Right atrium auricular region (tissue), 2 donors: ENCODE measurements at regions not wholly inside any gene's neighbourhood (a gene's known extent, or its start where the extent isn't known, plus 50 kb on each side); places are given as distances from the start of the nearest gene placed in this dataset.

ENCODE experiments used
- DNase-seq: peaks from one replicate; pipeline ENCODE4 v3.0.0-alpha.2; 2019; ENCODE audit warnings: low spot score
- H3K27ac ChIP-seq, 2 donors: fragments of 200-600 bp; sonication (generic); 1 replicate in 1 of 2; 2 replicates in 1 of 2; pipeline ENCODE4 v1.5.1; 2016 to 2019
- H3K27me3 ChIP-seq, 2 donors: fragments of 200-600 bp; sonication (generic); one replicate each; pipeline versions ENCODE4 v1.5.1 to v1.6.0; 2017 to 2019
- H3K36me3 ChIP-seq: fragments of 200-600 bp; sonication (generic); one replicate; pipeline ENCODE4 v1.5.1; 2016
- H3K4me1 ChIP-seq, 2 donors: fragments of 200-600 bp; sonication (generic); one replicate each; pipeline versions ENCODE4 v1.5.1 to v1.6.0; 2017 to 2019
- H3K4me3 ChIP-seq, 2 donors: fragments of 200-600 bp; sonication (generic); 1 replicate in 1 of 2; 2 replicates in 1 of 2; pipeline ENCODE4 v1.5.1; 2017 to 2019; ENCODE audit warnings: mild to moderate bottlenecking in 1 of 2, moderate library complexity in 1 of 2
- H3K9me3 ChIP-seq, 2 donors: fragments of 200-600 bp; sonication (generic); one replicate each; pipeline ENCODE4 v1.5.1; 2019
- TF ChIP-seq, protein P1 (sequence below), 2 donors: fragments of 200-600 bp; sonication (generic); IDR thresholded peaks; one replicate each; pipeline ENCODE4 v1.5.1; 2019; ENCODE audit warnings: antibody characterized with exemption in 2 of 2

DNA sequence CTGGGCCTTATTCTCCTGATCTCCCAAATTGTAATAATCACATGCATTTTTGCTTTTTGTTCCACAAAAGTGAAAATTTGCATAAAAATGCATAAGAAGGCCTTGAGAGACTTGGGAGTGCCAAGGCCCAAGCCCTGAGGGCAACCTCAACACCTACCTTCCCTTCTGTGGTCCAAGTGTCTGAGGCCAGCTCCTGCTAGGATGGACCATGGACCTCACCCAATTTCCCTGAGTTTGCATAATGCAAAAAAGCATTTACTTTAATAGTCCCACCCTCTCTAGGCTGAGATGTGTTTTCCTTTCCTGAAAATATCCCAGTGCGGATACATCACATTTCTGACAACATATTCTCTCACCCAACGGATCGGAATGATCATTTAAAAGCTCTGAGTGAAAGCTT lies 194.1 kb upstream of the TENM4 start:
- Histone ChIP-seq H3K27me3 (no peaks in the 10 kb centered on the region), H3K27ac (no peak overlapping the region), H3K4me1 (no peaks in the 10 kb centered on the region), H3K36me3 (no peaks in the 10 kb centered on the region), H3K4me3 (no peak overlapping the region), H3K9me3 (no peaks in the 10 kb centered on the region)
- DNase-seq, result no peak
- TF ChIP-seq, protein P1, sequence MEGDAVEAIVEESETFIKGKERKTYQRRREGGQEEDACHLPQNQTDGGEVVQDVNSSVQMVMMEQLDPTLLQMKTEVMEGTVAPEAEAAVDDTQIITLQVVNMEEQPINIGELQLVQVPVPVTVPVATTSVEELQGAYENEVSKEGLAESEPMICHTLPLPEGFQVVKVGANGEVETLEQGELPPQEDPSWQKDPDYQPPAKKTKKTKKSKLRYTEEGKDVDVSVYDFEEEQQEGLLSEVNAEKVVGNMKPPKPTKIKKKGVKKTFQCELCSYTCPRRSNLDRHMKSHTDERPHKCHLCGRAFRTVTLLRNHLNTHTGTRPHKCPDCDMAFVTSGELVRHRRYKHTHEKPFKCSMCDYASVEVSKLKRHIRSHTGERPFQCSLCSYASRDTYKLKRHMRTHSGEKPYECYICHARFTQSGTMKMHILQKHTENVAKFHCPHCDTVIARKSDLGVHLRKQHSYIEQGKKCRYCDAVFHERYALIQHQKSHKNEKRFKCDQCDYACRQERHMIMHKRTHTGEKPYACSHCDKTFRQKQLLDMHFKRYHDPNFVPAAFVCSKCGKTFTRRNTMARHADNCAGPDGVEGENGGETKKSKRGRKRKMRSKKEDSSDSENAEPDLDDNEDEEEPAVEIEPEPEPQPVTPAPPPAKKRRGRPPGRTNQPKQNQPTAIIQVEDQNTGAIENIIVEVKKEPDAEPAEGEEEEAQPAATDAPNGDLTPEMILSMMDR (IDR thresholded peaks at IDR 0.05), result no peak

DNA sequence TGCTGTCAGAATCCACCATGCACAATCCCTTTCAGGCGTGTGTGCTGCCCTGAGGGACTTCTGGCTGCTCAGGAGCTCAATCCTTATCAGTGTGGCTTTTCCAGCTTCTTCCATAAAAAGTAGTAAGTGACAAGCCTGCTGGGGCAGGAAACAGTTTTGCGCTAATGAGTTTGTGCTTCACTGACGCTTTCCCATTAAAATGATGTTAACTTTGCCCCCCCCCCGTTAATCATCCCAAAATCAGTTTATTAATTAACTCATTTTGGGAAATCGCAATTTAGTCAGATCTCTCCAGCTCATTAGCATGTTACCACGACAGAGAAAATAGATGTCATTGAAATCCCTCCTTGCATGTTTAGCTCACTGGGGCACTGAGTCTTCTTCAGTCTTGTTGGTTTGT lies 186.5 kb upstream of the TENM4 start:
- no peak for DNase-seq
- TF ChIP-seq, protein P1 (IDR thresholded peaks at IDR 0.05), result no peak
- H3K36me3 ChIP-seq, result no peaks in the 10 kb centered on the region

DNA sequence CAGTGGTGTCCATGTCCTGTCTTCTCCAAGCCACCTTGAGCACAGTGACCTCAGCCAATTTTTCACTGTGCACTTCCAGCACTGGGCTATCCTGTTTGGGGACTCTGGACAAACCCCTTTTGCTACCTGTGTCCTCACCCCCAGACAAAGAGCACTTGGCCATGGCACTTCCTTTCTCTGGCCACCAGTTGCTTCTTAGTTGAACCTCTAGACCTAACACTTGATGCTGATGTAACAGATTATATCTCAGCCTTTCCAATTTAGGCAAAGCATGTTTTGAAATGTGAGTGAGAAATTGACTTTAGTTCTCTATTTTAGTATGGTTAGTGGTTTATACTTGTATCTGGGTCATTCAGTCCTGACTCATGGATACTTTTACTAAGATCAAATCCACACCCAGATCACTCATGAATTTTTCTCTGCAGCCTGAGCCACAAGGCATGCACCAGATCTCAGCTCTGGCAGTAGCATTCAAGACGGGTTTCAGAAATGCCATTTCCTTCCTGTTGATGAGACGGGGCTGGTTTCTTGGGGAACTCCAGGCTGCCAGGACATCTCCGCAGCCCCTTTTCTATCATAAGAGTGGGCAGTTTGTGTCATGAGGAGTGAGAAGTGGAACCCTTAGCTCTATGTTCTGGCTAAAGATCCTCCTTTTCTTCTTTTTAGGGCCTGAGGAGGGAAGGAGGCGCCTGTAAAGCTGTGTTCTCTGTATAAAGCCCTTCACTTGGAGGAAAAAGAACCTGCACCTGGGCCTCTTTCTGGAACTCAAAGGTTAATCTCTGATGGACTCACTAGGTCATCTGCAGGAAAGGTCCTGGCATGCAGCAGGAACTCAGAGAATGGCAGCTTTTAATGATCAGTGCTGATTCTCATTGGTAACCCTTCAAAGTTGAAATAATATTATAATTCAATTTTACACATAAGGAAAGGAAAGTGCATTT lies 185.6 kb upstream of the TENM4 start:
- DNase-seq, result no peak
- H3K27ac ChIP-seq, result no peak overlapping the region
- TF ChIP-seq, protein P1 (IDR thresholded peaks at IDR 0.05), result no peak
- H3K4me3 ChIP-seq, result no peak overlapping the region
- no peaks in the 10 kb centered on the region for H3K27me3 ChIP-seq
- H3K9me3 ChIP-seq, result peaks cover 0 to 12% of the 10 kb centered on the region in 2 donors
- no peaks in the 10 kb centered on the region for H3K36me3 ChIP-seq
- H3K4me1 ChIP-seq, result no peaks in the 10 kb centered on the region

More for the DNA sequence above, 186.5 kb upstream of the TENM4 start:
- Histone ChIP-seq H3K9me3 (peaks cover 0 to 12% of the 10 kb centered on the region in 2 donors), H3K4me1 (no peaks in the 10 kb centered on the region), H3K4me3 (no peak overlapping the region), H3K27ac (no peak overlapping the region), H3K27me3 (no peaks in the 10 kb centered on the region)

DNA sequence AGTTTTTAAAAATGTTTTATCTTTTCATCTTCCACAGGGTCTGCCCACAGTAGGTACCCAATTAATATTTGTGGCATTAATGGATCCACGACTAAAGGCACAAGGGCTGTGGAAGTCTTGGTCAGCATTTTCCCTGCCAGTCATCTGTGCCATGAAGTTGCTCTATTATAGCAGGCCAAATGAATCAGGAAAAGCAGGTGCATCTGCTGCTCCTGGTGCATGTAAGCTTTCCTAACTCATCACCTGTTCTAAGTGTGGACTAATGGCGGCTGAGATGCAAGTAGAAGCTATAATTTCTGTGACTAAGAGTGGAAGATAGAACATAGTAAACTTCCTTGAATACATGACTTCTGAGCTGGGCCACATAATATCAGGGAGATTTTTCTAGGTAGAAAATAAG lies 182.5 kb upstream of the TENM4 start:
- no peaks in the 10 kb centered on the region for H3K4me1 ChIP-seq
- no peak overlapping the region for H3K4me3 ChIP-seq
- DNase-seq, result no peak
- TF ChIP-seq, protein P1 (IDR thresholded peaks at IDR 0.05), result no peak
- peaks cover 0 to 4% of the 10 kb centered on the region in 2 donors for H3K9me3 ChIP-seq
- no peak overlapping the region for H3K27ac ChIP-seq
- no peaks in the 10 kb centered on the region for H3K36me3 ChIP-seq
- H3K27me3 ChIP-seq, result no peaks in the 10 kb centered on the region

DNA sequence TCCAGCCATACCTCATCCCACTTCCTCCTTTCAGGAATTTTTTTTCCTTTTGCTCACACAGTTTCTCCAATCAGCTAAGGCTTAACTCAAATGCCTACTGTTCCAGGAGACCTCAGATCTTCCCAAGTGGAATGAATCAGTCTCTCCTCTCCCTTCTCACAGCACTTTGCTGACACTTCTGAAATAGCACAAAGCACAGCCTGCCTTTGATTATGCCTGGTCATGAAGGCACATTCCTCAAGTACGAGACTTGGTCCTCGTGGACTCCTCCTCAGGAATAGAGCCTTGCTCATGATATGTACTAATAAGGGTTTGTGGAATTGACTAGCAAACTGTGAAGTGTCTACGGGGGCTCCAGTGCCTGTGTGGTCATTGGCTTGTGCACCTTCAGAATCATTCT lies 176.7 kb upstream of the TENM4 start:
- TF ChIP-seq, protein P1 (IDR thresholded peaks at IDR 0.05), result no peak
- no peak for DNase-seq
- no peak overlapping the region for H3K27ac ChIP-seq
- no peak overlapping the region for H3K4me3 ChIP-seq
- no peaks in the 10 kb centered on the region for H3K9me3 ChIP-seq
- no peaks in the 10 kb centered on the region for H3K4me1 ChIP-seq
- no peaks in the 10 kb centered on the region for H3K27me3 ChIP-seq
- no peaks in the 10 kb centered on the region for H3K36me3 ChIP-seq
